PFSK-1 (cell line): ENCODE measurements at regions not wholly inside any gene's neighbourhood (a gene's known extent, or its start where the extent isn't known, plus 50 kb on each side); places are given as distances from the start of the nearest gene placed in this dataset.

Source experiments
- POLR2AphosphoS5 ChIP-seq: IDR thresholded peaks from 2 replicates; pipeline ENCODE4 v1.6.1; 2012; ENCODE audit warnings: low read depth, mild to moderate bottlenecking, control low read depth, low read length, moderate library complexity
- REST ChIP-seq, 2 experiments: IDR thresholded peaks; 2 replicates each; pipeline versions ENCODE4 v1.6.1 to v1.8.0; 2011 to 2012; ENCODE audit warnings: low read depth in 2 of 2, low read length in 2 of 2, control low read depth in 1 of 2, inconsistent platforms in 1 of 2, mild to moderate bottlenecking in 1 of 2, moderate library complexity in 1 of 2; ENCODE audit not compliant: insufficient read depth in 1 of 2
- SIN3A ChIP-seq: IDR thresholded peaks from 2 replicates; pipeline ENCODE4 v1.6.1; 2012; ENCODE audit warnings: mild to moderate bottlenecking, low read length, moderate library complexity, borderline replicate concordance; ENCODE audit not compliant: insufficient read depth
- TAF1 ChIP-seq: IDR thresholded peaks from 2 replicates; pipeline ENCODE4 v1.6.1; 2012; ENCODE audit warnings: low read length, control low read depth, borderline replicate concordance; ENCODE audit not compliant: insufficient read depth

DNA sequence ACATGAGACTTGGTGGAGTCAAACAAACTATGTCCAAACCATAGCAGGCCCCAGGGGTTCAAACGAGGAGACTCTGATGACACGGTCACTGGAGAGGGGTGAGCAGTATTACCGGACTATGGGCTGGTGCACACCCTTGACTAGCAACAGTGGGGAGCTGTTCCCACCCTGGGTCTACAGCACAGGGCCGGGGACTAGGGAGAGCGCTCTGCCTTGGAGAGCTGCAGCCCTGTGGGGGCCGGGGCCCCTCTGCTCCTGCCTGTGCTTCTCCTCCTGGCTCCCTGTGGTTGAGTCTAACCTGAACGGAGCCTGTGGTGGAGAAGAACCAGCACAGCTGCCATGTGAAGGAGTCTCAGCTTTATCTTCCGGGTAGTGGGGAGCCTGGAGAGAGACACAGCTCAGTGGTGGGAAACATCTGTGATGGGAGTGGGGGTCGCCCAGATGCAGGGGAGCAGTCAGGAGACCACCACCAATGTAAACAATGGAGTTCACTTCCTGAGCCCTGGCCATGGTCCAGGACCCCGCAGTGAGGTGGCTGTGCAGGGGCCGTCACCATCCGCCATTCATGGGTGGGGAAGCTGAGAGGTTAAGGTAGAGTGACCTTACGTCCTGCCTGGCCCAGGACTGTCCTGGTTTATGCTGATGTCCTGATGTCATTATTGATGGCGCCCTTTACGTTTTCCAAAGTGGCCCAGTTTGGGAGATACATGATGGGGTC is 195.7 kb upstream of the TWIST2 start:
- no peak for TF ChIP-seq TAF1
- TF ChIP-seq POLR2AphosphoS5, result no peak
- no peak for TF ChIP-seq REST (IDR thresholded peaks at IDR 0.05; ENCODE audit: insufficient read depth in 1 of 2, low read depth in 2 of 2, low read length in 2 of 2)
- no peak for TF ChIP-seq SIN3A
